ENCODE measurements at regions not wholly inside any gene's neighbourhood (a gene's known extent, or its start where the extent isn't known, plus 50 kb on each side); places are given as distances from the start of the nearest gene placed in this dataset.

DNA sequence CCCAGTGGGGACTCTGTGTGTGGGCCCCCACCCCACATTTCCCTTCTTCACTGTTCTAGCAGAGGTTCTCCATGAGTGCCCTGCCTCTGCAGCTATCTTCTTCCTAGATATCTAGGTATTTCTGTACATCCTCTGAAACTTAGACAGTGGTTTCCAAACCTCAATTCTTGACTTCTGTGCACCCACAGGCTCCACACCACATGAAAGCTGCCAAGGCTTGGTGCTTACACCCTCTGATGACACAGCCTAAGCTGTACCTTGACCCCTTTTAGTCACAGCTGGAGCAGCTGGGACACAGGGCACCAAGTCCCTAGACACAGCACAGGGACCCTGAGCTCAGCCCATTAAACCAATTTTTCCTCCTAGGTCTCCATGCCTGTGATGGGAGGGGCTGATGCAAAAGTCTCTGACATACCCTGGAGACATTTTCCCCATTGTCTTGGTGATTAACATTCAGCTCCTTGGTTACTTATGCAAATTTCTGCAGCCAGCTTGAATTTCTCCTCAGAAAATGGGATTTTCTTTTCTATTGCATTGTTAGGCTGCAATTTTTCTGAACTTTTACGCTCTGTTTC, 304.5 kb downstream of the OTOL1 start:
- DNase-seq (ENCODE audit: low read depth), result no peak

DNA sequence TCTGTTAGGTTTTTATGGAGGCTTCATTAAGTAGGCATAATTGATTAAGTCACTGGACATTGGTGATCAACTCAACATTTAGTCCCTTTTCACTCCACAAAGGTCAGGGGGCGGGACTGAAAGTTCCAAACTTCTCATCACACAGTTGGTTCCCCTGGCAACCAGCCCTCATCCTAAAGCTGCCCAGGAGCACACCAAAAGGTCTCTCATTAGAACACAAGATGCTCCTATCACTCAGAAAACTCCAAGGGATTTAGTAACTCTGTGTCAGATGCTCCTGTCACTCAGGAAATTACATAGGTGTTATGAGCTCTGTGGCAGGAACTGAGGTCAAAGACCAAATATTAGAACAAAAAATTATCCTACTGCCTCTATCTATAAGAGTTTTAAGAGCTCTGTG, 321.5 kb downstream of the OTOL1 start:
- no peak for DNase-seq (ENCODE audit: low read depth)

DNA sequence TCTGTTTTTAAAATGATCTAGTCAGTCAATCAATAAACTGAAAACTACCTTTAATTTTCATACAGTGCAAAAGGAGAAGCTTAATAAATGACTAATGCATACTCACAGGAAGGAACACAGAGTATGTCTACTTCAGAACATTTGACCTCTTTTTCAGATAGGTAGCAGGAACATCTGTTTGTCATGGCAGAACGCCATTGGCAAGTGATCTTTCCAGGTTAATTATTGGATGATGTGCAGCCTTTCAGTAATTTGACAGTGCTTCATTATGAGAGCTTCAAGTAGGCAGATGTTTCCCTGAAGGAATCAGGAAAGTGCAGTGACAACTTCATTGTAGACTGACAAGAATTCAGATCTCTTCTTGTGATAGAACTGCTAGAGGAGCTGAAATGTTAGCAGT, 325.0 kb downstream of the OTOL1 start:
- no peak for DNase-seq (ENCODE audit: low read depth)

GRCh38 chr3:161822291-161822690, 325.7 kb downstream of the OTOL1 start:
- no peak for DNase-seq (ENCODE audit: low read depth)

GRCh38 chr3:161823910-161824309, 327.3 kb downstream of the OTOL1 start:
- no peak for DNase-seq (ENCODE audit: low read depth)

GRCh38 chr3:161838021-161838420, 341.4 kb downstream of the OTOL1 start:
- no peak for DNase-seq (ENCODE audit: low read depth)

- no peak for DNase-seq (ENCODE audit: low read depth)
Observed at GRCh38 chr3:161848376-161848775, 351.8 kb downstream of the OTOL1 start.

DNA sequence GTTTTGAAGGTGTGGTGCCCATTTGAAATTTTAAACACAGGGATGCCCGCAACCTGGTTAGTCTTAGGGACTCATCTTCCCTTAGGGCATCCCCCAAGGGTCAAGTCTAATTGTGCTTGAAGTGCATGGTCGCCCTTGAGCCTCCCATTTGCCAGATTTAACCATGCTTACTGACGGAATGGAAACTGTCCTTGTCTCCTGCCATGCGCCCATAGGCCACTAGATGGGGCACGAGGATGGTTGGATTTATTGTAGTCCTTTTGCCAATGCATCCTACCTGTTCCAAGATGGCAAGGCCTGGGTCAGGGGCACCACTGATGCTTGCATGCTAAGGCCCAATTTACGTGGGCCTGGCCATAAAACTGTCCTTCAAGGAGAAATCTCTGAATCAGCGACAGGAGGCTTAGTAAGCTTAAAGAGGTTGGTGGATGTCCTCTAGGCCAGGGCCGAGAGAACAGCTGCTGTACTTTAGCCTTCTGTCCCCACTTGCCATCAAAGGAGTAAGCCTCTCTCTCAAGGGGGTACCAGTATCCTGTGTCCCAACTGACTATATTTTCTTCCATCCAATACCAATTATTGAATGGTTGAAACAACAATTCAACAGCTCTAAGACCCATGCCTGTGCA, 355.4 kb downstream of the OTOL1 start:
- DNase-seq (ENCODE audit: low read depth), result peak; percentile 22

DNA sequence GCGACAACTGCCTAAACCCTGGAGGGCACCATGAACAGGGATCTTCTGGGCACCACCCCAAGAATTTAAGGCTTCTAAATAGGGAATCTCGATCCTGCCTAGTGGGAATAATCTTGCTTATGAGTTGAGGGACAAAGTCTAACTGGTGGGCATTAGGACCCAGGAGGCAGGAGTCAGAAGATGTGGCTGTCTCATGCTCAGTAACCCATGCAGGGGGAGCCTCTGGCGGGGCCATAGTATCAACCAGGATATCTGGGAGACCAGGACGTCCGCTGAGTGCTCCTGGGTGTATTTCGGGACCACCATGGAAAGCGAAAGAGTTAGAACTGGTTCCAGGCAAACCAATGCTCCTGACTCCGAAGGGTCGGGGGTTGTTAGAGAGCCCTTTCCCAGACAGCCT, 356.1 kb downstream of the OTOL1 start:
- no peak for DNase-seq (ENCODE audit: low read depth)

- DNase-seq (ENCODE audit: low read depth), result peak; percentile 82
Observed at GRCh38 chr3:161854232-161854771, 357.7 kb downstream of the OTOL1 start.

- DNase-seq (ENCODE audit: low read depth), result no peak
Observed at GRCh38 chr3:161859057-161859456, 362.4 kb downstream of the OTOL1 start.

GRCh38 chr3:161859865-161860450, 363.4 kb downstream of the OTOL1 start:
- DNase-seq (ENCODE audit: low read depth), result no peak

DNA sequence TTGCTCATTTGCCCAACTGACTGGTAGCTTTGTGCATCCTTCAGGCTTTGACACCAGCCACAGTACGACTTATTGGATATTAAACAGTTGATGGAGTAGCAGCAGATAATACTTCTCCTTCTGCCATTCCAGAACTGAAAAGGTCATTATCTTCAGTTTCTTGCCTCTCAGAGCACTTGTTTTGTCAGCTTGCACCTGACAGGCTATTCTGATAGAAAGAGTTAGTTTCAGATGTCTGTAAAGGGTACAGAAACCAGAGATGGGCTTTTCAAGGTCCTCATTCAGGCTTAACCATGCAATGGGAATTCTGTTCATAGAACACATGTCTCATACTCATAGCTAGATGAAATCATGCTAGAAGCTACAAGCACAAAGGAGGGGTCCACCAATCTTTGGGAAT, 367.2 kb downstream of the OTOL1 start:
- DNase-seq (ENCODE audit: low read depth), result no peak

DNA sequence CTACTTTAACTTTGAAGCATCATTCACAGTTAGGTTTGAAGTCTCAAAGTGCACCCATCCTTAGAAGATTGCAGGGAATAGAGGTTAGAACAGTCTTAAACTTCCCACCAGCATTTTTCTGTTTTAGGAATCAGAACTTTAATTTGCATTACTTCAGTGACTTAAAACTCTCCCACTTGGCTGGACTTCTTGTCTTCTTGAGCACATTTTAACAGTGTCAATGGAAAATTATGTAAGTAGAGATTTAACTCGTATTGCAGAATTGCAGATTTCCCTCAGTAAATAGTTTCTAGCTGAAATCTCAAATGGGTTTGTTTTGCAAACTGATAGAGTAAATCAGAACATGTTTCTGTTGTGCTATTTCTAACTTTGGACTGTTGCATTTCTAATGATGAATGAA, 369.6 kb downstream of the OTOL1 start:
- no peak for DNase-seq (ENCODE audit: low read depth)

GRCh38 chr3:161875483-161875882, 378.9 kb downstream of the OTOL1 start:
- DNase-seq (ENCODE audit: low read depth), result no peak

- DNase-seq (ENCODE audit: low read depth), result no peak
Observed at GRCh38 chr3:161879470-161879869, 382.9 kb downstream of the OTOL1 start.

DNA sequence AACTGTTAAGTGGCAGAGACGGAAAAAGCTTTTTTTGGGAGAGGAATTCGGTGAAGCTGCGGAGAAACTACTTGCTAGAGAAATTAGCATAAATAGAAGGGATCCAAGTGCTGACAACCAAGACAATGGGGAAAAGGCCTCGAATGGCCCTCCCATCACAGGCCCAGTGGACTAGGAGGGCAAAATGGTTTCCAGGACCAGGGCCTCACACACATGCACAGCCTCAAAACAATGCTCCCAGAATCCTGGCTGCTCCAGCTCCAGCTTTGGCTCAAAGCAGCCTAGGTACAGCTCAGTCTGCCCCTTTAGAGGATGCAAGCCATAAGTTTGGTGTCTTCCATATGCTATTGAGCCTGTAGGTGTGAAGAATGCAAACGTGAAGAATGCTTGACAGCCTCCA, 388.2 kb downstream of the OTOL1 start:
- no peak for DNase-seq (ENCODE audit: low read depth)

DNA sequence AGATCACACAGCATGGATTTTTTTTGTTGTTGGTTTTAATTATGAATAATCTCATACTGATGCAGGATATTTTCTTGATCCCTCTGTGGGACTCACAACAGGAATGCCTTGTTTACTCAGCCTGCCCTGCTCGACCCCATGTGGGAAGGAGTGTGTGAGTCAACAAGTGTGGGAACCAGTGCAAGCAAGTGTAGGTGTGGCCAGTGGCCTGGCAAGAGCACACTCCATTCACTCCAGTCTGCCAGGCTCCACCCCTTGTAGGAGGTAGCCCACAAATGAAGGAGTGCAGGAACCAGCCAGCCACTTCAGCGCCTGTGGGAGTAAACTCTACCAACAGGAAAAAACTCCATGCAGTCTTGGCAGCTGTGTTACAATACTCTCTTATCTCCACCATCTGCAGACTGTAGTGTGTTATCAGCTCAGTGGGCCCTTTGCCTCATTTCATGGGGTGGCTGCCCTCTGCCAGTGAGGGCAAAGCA, 393.6 kb downstream of the OTOL1 start:
- peak; percentile 94 for DNase-seq (ENCODE audit: low read depth)

DNA sequence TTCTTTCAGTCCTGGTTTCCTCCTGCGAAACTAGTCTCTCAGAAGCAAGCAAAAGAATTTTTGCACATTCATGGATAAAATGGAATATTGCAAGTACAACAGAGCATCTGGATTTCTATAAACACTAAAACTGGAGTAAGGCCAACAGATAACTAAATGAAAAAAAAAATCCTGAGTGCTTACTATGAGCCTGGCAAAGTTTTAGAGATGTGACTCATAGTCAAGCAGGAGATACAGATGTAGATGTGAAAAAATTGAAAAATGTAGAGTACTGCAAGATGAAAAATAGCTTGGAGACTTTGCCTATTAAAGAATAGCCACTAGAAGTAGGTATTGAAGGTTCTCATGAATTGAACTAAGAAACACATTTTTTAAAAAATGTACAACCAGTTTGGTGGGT, 397.4 kb downstream of the OTOL1 start:
- DNase-seq (ENCODE audit: low read depth), result no peak

GRCh38 chr3:161894657-161895056, 398.0 kb downstream of the OTOL1 start:
- DNase-seq (ENCODE audit: low read depth), result no peak

DNA sequence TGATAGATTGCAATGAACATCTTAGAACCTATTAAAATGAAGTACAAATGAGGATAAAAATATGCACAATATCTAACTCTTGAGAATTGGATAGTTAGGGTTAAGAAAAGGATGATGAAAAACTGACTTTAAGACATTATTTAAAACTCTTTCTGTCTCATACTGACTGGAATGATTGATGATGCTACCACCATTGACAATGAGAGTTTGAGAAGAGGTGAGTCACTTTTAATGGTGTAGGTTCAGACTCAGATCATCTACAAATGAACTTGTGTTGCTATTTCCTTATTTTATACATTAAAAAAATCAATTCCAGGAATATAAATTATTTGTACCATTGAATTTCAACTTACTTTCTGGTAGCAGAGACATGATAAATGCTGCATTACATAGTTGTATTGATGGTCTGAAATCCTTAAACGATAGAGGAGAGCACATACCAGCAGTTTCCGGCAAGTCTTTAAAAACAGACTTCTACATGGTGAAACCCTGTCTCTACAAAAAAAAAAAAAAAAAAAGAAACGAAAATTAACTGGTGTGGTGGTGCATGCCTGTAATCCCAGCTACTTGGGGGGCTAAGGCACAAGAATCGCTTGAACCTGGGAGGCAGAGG, 409.0 kb downstream of the OTOL1 start:
- DNase-seq (ENCODE audit: low read depth), result peak; percentile 18

- DNase-seq (ENCODE audit: low read depth), result peak; percentile 78
Observed at GRCh38 chr3:161913786-161914389, 417.3 kb downstream of the OTOL1 start.

Data from renal cortical epithelial cell (primary cell).